ENCODE measurements at regions not wholly inside any gene's neighbourhood (a gene's known extent, or its start where the extent isn't known, plus 50 kb on each side); places are given as distances from the start of the nearest gene placed in this dataset.

DNA sequence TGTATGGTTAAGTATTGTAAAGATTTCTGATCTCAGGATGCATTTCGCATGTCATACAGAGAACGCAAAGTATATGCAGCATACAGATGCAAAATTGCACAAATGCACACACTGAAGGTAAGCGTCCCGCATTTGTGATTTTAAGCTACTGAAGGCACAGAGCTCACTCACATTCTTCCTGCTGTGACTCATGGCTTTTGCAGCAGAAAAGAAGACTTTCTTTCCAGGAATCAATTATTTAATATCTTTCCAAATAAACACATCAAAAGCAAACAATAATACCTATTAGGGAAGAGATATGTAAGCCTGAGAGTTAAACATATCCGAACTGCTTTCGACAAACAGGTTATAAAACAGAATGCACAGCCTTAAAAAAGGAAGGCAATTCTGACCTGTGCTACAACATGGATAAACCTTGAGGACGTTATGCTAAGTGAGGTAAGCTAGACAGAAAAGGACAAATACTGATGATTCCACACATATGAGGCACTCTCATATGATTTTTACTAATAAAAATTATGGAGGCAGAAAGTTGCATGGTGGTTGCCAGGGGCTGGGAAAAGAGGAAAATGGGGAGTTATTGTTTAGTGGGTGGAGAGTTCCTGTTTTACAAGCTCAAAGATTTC, 109.0 kb downstream of the TFAP2A start:
- TF ChIP-seq, protein P1, sequence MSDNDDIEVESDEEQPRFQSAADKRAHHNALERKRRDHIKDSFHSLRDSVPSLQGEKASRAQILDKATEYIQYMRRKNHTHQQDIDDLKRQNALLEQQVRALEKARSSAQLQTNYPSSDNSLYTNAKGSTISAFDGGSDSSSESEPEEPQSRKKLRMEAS (IDR thresholded peaks at IDR 0.05) = no peak
- TF ChIP-seq RAD21 (IDR thresholded peaks at IDR 0.05) (no peak), CTCF (IDR thresholded peaks at IDR 0.05; ENCODE audit: low read depth, low read length, missing input control) (no peak), YY1 (IDR thresholded peaks at IDR 0.05) (no peak), FOXA1 (IDR thresholded peaks at IDR 0.05) (no peak)
- TF ChIP-seq, protein P2, sequence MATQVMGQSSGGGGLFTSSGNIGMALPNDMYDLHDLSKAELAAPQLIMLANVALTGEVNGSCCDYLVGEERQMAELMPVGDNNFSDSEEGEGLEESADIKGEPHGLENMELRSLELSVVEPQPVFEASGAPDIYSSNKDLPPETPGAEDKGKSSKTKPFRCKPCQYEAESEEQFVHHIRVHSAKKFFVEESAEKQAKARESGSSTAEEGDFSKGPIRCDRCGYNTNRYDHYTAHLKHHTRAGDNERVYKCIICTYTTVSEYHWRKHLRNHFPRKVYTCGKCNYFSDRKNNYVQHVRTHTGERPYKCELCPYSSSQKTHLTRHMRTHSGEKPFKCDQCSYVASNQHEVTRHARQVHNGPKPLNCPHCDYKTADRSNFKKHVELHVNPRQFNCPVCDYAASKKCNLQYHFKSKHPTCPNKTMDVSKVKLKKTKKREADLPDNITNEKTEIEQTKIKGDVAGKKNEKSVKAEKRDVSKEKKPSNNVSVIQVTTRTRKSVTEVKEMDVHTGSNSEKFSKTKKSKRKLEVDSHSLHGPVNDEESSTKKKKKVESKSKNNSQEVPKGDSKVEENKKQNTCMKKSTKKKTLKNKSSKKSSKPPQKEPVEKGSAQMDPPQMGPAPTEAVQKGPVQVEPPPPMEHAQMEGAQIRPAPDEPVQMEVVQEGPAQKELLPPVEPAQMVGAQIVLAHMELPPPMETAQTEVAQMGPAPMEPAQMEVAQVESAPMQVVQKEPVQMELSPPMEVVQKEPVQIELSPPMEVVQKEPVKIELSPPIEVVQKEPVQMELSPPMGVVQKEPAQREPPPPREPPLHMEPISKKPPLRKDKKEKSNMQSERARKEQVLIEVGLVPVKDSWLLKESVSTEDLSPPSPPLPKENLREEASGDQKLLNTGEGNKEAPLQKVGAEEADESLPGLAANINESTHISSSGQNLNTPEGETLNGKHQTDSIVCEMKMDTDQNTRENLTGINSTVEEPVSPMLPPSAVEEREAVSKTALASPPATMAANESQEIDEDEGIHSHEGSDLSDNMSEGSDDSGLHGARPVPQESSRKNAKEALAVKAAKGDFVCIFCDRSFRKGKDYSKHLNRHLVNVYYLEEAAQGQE (IDR thresholded peaks at IDR 0.05) = no peak

Measured in liver (tissue), 3 donors.